Stimulated activated CD4-positive, alpha-beta T cell treated with anti-CD3 and anti-CD28 coated beads, Interleukin-12 subunit alpha, Interleukin-12 subunit beta, amount 100 ng/mL, for 48 hours (primary cell): ENCODE measurements at regions not wholly inside any gene's neighbourhood (a gene's known extent, or its start where the extent isn't known, plus 50 kb on each side); places are given as distances from the start of the nearest gene placed in this dataset.
A peak's percentile ranks its signal among the peaks of the same experiment; 100 is the strongest.
"Not testable (repeated sequence)": the region's sequence is repeated elsewhere in the genome, so short reads cannot be mapped to it uniquely, and the experiment has no call there.

Experiments
- DNase-seq, 3 donors: peaks; one replicate each; pipeline ENCODE4 v3.0.0-alpha.2; 2020; ENCODE audit warnings: low read depth in 2 of 3, low spot score in 1 of 3

- DNase-seq: no peak
These were observed 237.6 kb upstream of the TRIB2 start for GRCh38 chr2:12479065-12479601.

GRCh38 chr2:12484536-12485115 lies 232.1 kb upstream of the TRIB2 start:
- DNase-seq: no peak

GRCh38 chr2:12486205-12487118 lies 230.3 kb upstream of the TRIB2 start:
- DNase-seq: no peak

- no peak for DNase-seq
These were observed 229.3 kb upstream of the TRIB2 start for GRCh38 chr2:12487253-12488004.

GRCh38 chr2:12488352-12489318 lies 228.1 kb upstream of the TRIB2 start:
- DNase-seq: no peak

- no peak for DNase-seq
These were observed 226.1 kb upstream of the TRIB2 start for GRCh38 chr2:12490641-12491040.

GRCh38 chr2:12492360-12492759 lies 224.4 kb upstream of the TRIB2 start:
- not testable (repeated sequence) for DNase-seq

- peak in 2 of 3 donors; percentile 30 to 35 for DNase-seq
These were observed 223.7 kb upstream of the TRIB2 start for GRCh38 chr2:12493031-12493513.

GRCh38 chr2:12495247-12495868 lies 221.4 kb upstream of the TRIB2 start:
- no peak for DNase-seq

GRCh38 chr2:12498286-12498685 lies 218.4 kb upstream of the TRIB2 start:
- DNase-seq: no peak

GRCh38 chr2:12498704-12499103 lies 218.0 kb upstream of the TRIB2 start:
- DNase-seq: no peak

- DNase-seq: no peak
These were observed 215.8 kb upstream of the TRIB2 start for GRCh38 chr2:12500899-12501298.

GRCh38 chr2:12501469-12502158 lies 215.1 kb upstream of the TRIB2 start:
- DNase-seq: peak; percentile 45 to 64 (median 60)

GRCh38 chr2:12502759-12503158 lies 214.0 kb upstream of the TRIB2 start:
- DNase-seq: peak in 1 of 3 donors; percentile 30

- peak in 2 of 3 donors; percentile 34 for DNase-seq
These were observed 212.3 kb upstream of the TRIB2 start for GRCh38 chr2:12504443-12504842.

GRCh38 chr2:12506846-12507245 lies 209.9 kb upstream of the TRIB2 start:
- no peak for DNase-seq

- DNase-seq: peak; percentile 61 to 78 (median 74)
These were observed 209.4 kb upstream of the TRIB2 start for GRCh38 chr2:12507295-12507694.

GRCh38 chr2:12510070-12510469 lies 206.7 kb upstream of the TRIB2 start:
- DNase-seq: no peak

- no peak for DNase-seq
These were observed 203.4 kb upstream of the TRIB2 start for GRCh38 chr2:12513339-12513738.
